DND-41 (cell line): ENCODE measurements at regions not wholly inside any gene's neighbourhood (a gene's known extent, or its start where the extent isn't known, plus 50 kb on each side); places are given as distances from the start of the nearest gene placed in this dataset.

ENCODE experiments used
- CTCF ChIP-seq: IDR thresholded peaks from 2 replicates; pipeline ENCODE4 v1.5.1; 2012; ENCODE audit warnings: borderline replicate concordance, low read length, moderate library complexity, mild to moderate bottlenecking; ENCODE audit not compliant: poor library complexity, severe bottlenecking; ENCODE audit errors: extremely low read depth
- EZH2 ChIP-seq: IDR thresholded peaks from 3 replicates; pipeline ENCODE4 v1.6.1; 2012; ENCODE audit warnings: borderline replicate concordance, low read depth, mild to moderate bottlenecking, moderate library complexity, low read length, inconsistent platforms; ENCODE audit not compliant: severe bottlenecking

DNA sequence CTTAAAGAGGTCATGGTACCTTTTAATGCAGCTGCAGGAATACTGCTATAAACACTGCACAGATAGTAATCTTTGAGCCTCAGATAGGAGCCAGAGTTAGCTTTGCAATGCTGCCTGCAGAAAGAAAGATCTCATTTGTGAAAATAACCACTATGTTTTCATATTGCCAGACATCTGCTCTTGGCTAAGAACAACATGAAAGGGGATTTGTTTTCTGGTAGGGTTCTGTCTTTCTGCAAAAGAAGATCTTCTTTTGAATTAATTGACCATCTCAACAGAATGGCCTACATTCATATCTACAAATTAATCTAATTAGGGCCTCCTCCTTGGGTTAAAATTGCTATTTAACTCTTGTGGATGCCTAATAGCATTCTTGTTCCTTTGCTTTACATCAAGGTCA is 177.6 kb upstream of the DPYD start:
- TF ChIP-seq CTCF: no peak
- TF ChIP-seq EZH2: no peak
